ENCODE measurements at regions not wholly inside any gene's neighbourhood (a gene's known extent, or its start where the extent isn't known, plus 50 kb on each side); places are given as distances from the start of the nearest gene placed in this dataset.

DNA sequence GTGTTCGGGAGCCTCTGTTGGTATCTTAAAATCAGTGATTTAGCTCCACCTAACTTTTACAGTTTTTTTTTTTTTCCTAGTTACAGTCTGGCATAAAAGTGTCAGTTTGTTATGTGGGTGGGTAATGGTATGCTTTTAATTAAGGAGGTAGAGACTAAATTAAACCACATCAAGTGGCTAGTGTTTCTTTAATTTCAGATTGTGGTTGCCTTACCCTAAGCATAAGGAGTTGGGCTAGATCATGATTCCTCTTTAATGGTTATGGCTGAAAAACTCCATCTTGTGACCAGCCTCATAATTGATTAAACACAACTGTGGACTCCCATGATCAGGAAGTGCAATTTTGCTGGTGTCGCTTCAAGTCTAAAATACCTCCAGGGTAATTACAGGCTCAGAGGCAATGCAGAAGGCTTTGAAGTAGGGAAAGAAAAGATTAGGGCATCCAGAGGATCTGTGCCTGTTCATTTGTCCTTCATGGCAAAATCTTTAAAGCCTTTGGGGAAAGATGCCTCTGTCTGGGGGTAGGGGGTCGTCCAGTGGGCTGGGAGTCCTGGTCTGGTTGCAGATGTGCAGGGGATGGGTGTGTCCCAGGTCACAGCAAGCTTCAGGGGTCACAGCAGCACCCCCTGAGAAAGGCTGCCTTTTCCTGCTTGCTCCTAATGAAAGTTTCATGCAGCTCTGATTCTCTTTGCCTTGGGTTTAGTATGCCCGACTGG, 579.2 kb downstream of the BCL11A start:
- H3K27me3 ChIP-seq (ENCODE audit: insufficient read depth, low read length), result no peaks in the 10 kb centered on the region
- POLR2A ChIA-PET (ENCODE audit: partially characterized antibody), result no interaction called here
- H3K4me1 ChIP-seq (ENCODE audit: insufficient read depth, low read length), result no peaks in the 10 kb centered on the region
- Mint-ChIP-seq H3K4me3 (no peak overlapping the region), H3K9me3 (peaks cover 0 to 4% (median 0%) of the 10 kb centered on the region in 8 donors), H3K4me1 (no peaks in the 10 kb centered on the region), H3K27ac (no peak overlapping the region), H3K27me3 (no peaks in the 10 kb centered on the region), H3K36me3 (no peaks in the 10 kb centered on the region)
- no peak overlapping the region for H3K4me3 ChIP-seq (ENCODE audit: low read length in 2 of 2)
- intact Hi-C loops (cut with micrococcal nuclease), result no loop called here
- DNase-seq, result no peak
- H3K27ac ChIP-seq (ENCODE audit: low read depth, low read length), result no peak overlapping the region
- CTCF ChIA-PET (ENCODE audit: partially characterized antibody), result no interaction called here
- no peaks in the 10 kb centered on the region for H3K9me3 ChIP-seq (ENCODE audit: control insufficient read depth in 1 of 2, low read length in 2 of 2)
- H3K36me3 ChIP-seq (ENCODE audit: insufficient read depth, low read length), result no peaks in the 10 kb centered on the region

DNA sequence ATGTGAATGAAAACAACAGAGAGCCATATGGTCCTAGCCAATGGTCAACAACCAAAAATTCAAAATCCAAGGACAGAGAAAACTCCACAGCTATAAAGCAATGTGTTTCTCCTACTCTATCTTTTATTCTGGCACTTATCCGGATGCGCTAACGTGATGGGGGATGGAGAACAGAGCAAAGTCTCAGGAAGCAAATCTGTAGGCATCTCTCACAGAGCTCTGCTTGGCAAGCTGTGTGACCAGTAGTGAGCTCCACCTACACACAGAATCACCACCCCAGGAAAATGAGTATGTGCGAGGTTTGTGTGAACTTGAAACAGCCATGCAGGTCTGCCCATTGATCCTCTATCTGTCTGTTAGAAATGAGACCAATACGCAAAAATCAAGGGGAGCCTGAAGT, 584.3 kb downstream of the BCL11A start:
- H3K27me3 ChIP-seq (ENCODE audit: insufficient read depth, low read length), result no peaks in the 10 kb centered on the region
- H3K4me1 Mint-ChIP-seq, result no peaks in the 10 kb centered on the region
- ChIA-PET POLR2A (ENCODE audit: partially characterized antibody) (no interaction called here), CTCF (ENCODE audit: partially characterized antibody) (interaction anchor here (0.5 kb wide), 1 partner anchor 181 kb away, joined by 4 read pairs; no protein-coding TSS in a partner anchor)
- H3K36me3 ChIP-seq (ENCODE audit: insufficient read depth, low read length), result no peaks in the 10 kb centered on the region
- no peak overlapping the region for H3K27ac Mint-ChIP-seq
- DNase-seq, result no peak
- no peak overlapping the region for H3K4me3 Mint-ChIP-seq
- H3K9me3 Mint-ChIP-seq, result peaks cover 0 to 4% (median 0%) of the 10 kb centered on the region in 8 donors
- H3K9me3 ChIP-seq (ENCODE audit: control insufficient read depth in 1 of 2, low read length in 2 of 2), result no peaks in the 10 kb centered on the region
- intact Hi-C loops (cut with micrococcal nuclease), result no loop called here
- no peaks in the 10 kb centered on the region for H3K27me3 Mint-ChIP-seq
- H3K27ac ChIP-seq (ENCODE audit: low read depth, low read length), result no peak overlapping the region
- no peaks in the 10 kb centered on the region for H3K36me3 Mint-ChIP-seq
- H3K4me1 ChIP-seq (ENCODE audit: insufficient read depth, low read length), result no peaks in the 10 kb centered on the region
- no peak overlapping the region for H3K4me3 ChIP-seq (ENCODE audit: low read length in 2 of 2)

DNA sequence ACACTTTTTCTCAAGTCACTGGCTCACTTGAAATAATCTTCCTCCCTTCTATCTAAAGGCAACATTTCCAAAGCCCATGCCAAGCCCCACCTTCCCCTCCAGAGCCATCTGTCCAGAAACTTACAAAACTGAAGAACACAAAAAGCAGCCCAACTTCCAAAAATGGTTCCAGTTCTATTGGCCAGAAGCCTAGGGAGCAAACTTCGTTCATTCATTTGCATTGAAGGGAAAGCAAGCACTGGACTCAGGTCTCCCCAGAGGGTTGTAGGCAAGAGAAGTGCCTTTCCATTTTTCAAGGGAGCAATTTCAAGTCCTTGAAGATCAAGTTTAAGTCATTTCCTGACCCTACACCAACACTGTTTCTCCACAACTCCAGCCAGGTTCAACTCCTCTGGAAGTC, 585.0 kb downstream of the BCL11A start:
- H3K9me3 Mint-ChIP-seq, result peaks cover 0 to 3% (median 0%) of the 10 kb centered on the region in 8 donors
- ChIA-PET CTCF (ENCODE audit: partially characterized antibody) (no interaction called here), POLR2A (ENCODE audit: partially characterized antibody) (no interaction called here)
- H3K36me3 Mint-ChIP-seq, result no peaks in the 10 kb centered on the region
- no peaks in the 10 kb centered on the region for H3K36me3 ChIP-seq (ENCODE audit: insufficient read depth, low read length)
- H3K4me3 ChIP-seq (ENCODE audit: low read length in 2 of 2), result no peak overlapping the region
- H3K27ac ChIP-seq (ENCODE audit: low read depth, low read length), result no peak overlapping the region
- H3K9me3 ChIP-seq (ENCODE audit: control insufficient read depth in 1 of 2, low read length in 2 of 2), result no peaks in the 10 kb centered on the region
- no peaks in the 10 kb centered on the region for H3K27me3 Mint-ChIP-seq
- DNase-seq, result no peak
- intact Hi-C loops (cut with micrococcal nuclease), result no loop called here
- no peaks in the 10 kb centered on the region for H3K4me1 ChIP-seq (ENCODE audit: insufficient read depth, low read length)
- H3K4me1 Mint-ChIP-seq, result no peaks in the 10 kb centered on the region
- H3K4me3 Mint-ChIP-seq, result no peak overlapping the region
- no peak overlapping the region for H3K27ac Mint-ChIP-seq
- no peaks in the 10 kb centered on the region for H3K27me3 ChIP-seq (ENCODE audit: insufficient read depth, low read length)

DNA sequence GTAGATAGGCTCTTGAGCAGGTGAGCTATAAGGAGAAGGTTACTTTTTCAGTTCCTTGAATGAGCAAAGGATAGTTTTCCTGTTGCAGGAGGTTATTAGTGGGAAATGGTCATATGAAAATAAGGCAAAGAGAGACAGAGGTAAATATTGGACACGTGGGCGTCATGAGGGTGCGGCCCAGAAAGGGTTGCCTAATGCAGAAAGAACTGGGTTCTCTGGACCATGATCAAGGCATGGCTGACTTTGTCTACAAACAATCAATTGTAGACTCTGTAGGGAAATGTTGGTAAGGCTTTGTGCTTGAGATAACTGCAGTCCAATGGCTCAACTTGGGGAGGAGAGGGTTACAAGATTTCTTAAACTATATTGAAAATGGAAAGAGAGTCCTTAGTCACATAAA, 585.8 kb downstream of the BCL11A start:
- no peaks in the 10 kb centered on the region for H3K9me3 ChIP-seq (ENCODE audit: control insufficient read depth in 1 of 2, low read length in 2 of 2)
- Mint-ChIP-seq H3K36me3 (no peaks in the 10 kb centered on the region), H3K4me1 (no peaks in the 10 kb centered on the region), H3K27me3 (no peaks in the 10 kb centered on the region), H3K4me3 (no peak overlapping the region), H3K27ac (no peak overlapping the region), H3K9me3 (peaks cover 0 to 3% (median 0%) of the 10 kb centered on the region in 8 donors)
- intact Hi-C loops (cut with micrococcal nuclease), result no loop called here
- no peak for DNase-seq
- H3K4me1 ChIP-seq (ENCODE audit: insufficient read depth, low read length), result no peaks in the 10 kb centered on the region
- no peak overlapping the region for H3K27ac ChIP-seq (ENCODE audit: low read depth, low read length)
- POLR2A ChIA-PET (ENCODE audit: partially characterized antibody), result no interaction called here
- CTCF ChIA-PET (ENCODE audit: partially characterized antibody), result no interaction called here
- H3K4me3 ChIP-seq (ENCODE audit: low read length in 2 of 2), result no peak overlapping the region
- no peaks in the 10 kb centered on the region for H3K36me3 ChIP-seq (ENCODE audit: insufficient read depth, low read length)
- no peaks in the 10 kb centered on the region for H3K27me3 ChIP-seq (ENCODE audit: insufficient read depth, low read length)

DNA sequence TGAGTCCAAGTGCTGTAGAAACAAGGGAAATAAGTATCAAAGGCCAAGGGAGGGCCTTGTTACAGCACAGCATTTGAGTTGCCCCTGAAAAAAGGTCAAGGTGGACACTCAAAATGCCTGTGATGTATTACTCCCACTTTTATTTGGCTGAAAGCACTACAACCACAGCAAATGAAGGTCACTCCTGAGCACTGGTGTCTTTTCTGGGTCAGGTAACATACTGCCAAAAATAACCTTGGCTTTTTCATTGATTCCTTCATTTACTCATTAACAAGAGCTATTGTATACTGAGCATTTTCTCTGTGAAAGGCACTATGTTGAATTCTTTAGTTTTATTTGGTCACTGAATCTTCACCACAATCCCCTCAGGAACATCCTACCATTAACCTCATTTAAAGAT, 590.3 kb downstream of the BCL11A start:
- CTCF ChIA-PET (ENCODE audit: partially characterized antibody), result no interaction called here
- Histone ChIP-seq H3K27ac (ENCODE audit: low read depth, low read length) (no peak overlapping the region), H3K9me3 (ENCODE audit: control insufficient read depth in 1 of 2, low read length in 2 of 2) (no peaks in the 10 kb centered on the region), H3K4me1 (ENCODE audit: insufficient read depth, low read length) (no peaks in the 10 kb centered on the region), H3K36me3 (ENCODE audit: insufficient read depth, low read length) (no peaks in the 10 kb centered on the region), H3K4me3 (ENCODE audit: low read length in 2 of 2) (no peak overlapping the region), H3K27me3 (ENCODE audit: insufficient read depth, low read length) (no peaks in the 10 kb centered on the region)
- intact Hi-C loops (cut with micrococcal nuclease), result no loop called here
- no peak overlapping the region for H3K27ac Mint-ChIP-seq
- POLR2A ChIA-PET (ENCODE audit: partially characterized antibody), result no interaction called here
- H3K4me1 Mint-ChIP-seq, result no peaks in the 10 kb centered on the region
- peaks cover 0 to 3% (median 0%) of the 10 kb centered on the region in 8 donors for H3K9me3 Mint-ChIP-seq
- H3K4me3 Mint-ChIP-seq, result no peak overlapping the region
- no peaks in the 10 kb centered on the region for H3K27me3 Mint-ChIP-seq
- H3K36me3 Mint-ChIP-seq, result no peaks in the 10 kb centered on the region
- DNase-seq, result no peak

DNA sequence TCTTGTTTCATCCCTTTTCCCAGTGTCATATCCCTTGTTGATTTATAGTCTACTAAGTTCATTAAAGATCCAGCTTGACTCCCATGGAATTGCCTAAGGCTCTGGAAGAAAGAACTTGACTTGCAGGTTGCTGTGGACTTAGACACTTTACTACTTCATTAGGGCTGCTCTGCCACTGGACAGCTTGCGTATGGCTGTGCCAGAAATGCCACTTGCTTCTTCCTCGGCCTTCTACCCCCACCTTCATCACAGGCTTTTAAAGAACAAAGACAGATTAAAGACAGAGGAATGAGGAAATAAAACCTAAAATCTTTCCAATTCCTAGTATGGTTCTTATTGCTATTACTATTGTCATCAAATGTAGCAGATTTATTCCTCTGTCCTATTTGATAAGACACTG, 591.7 kb downstream of the BCL11A start:
- ChIA-PET CTCF (ENCODE audit: partially characterized antibody) (no interaction called here), POLR2A (ENCODE audit: partially characterized antibody) (no interaction called here)
- Histone ChIP-seq H3K9me3 (ENCODE audit: control insufficient read depth in 1 of 2, low read length in 2 of 2) (no peaks in the 10 kb centered on the region), H3K4me3 (ENCODE audit: low read length in 2 of 2) (no peak overlapping the region), H3K27me3 (ENCODE audit: insufficient read depth, low read length) (no peaks in the 10 kb centered on the region), H3K36me3 (ENCODE audit: insufficient read depth, low read length) (no peaks in the 10 kb centered on the region), H3K4me1 (ENCODE audit: insufficient read depth, low read length) (no peaks in the 10 kb centered on the region), H3K27ac (ENCODE audit: low read depth, low read length) (no peak overlapping the region)
- H3K27me3 Mint-ChIP-seq, result no peaks in the 10 kb centered on the region
- H3K9me3 Mint-ChIP-seq, result peaks cover 0 to 1% (median 0%) of the 10 kb centered on the region in 8 donors
- intact Hi-C loops (cut with micrococcal nuclease), result no loop called here
- DNase-seq, result no peak
- no peak overlapping the region for H3K27ac Mint-ChIP-seq
- H3K4me1 Mint-ChIP-seq, result no peaks in the 10 kb centered on the region
- no peaks in the 10 kb centered on the region for H3K36me3 Mint-ChIP-seq
- no peak overlapping the region for H3K4me3 Mint-ChIP-seq

DNA sequence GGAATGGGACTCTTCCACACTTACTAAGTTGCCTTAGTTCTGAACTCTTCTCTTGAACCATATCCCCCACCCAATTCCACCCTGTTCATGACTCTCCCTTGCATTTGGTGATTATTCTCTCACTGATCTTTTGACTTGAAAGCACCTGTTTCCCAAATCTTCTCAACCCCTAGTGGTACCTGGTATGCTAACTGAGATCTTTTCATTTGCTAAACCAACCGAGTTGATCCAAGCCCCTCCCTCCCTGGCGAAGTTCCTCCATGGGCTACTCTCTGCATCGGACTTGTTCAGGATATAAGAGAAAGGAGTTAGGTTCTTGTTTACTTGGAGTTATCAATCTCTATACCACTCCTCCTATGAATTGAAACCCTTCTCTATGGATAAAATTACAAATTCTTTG, 593.5 kb downstream of the BCL11A start:
- POLR2A ChIA-PET (ENCODE audit: partially characterized antibody), result no interaction called here
- H3K9me3 Mint-ChIP-seq, result peaks cover 0 to 4% (median 0%) of the 10 kb centered on the region in 8 donors
- no peaks in the 10 kb centered on the region for H3K4me1 ChIP-seq (ENCODE audit: insufficient read depth, low read length)
- no peak overlapping the region for H3K4me3 ChIP-seq (ENCODE audit: low read length in 2 of 2)
- CTCF ChIA-PET (ENCODE audit: partially characterized antibody), result no interaction called here
- no peaks in the 10 kb centered on the region for H3K4me1 Mint-ChIP-seq
- no peak for DNase-seq
- H3K9me3 ChIP-seq (ENCODE audit: control insufficient read depth in 1 of 2, low read length in 2 of 2), result no peaks in the 10 kb centered on the region
- H3K36me3 Mint-ChIP-seq, result no peaks in the 10 kb centered on the region
- no peak overlapping the region for H3K27ac ChIP-seq (ENCODE audit: low read depth, low read length)
- no peaks in the 10 kb centered on the region for H3K27me3 ChIP-seq (ENCODE audit: insufficient read depth, low read length)
- no peak overlapping the region for H3K4me3 Mint-ChIP-seq
- H3K27me3 Mint-ChIP-seq, result no peaks in the 10 kb centered on the region
- H3K27ac Mint-ChIP-seq, result no peak overlapping the region
- no peaks in the 10 kb centered on the region for H3K36me3 ChIP-seq (ENCODE audit: insufficient read depth, low read length)
- intact Hi-C loops (cut with micrococcal nuclease), result no loop called here

GRCh38 chr2:59957504-59957903, 596.0 kb downstream of the BCL11A start:
- H3K36me3 ChIP-seq (ENCODE audit: insufficient read depth, low read length), result no peaks in the 10 kb centered on the region
- Mint-ChIP-seq H3K27me3 (no peaks in the 10 kb centered on the region), H3K4me3 (no peak overlapping the region), H3K36me3 (no peaks in the 10 kb centered on the region), H3K9me3 (peaks cover 0 to 4% (median 0%) of the 10 kb centered on the region in 8 donors), H3K4me1 (no peaks in the 10 kb centered on the region), H3K27ac (no peak overlapping the region)
- H3K4me3 ChIP-seq (ENCODE audit: low read length in 2 of 2), result no peak overlapping the region
- DNase-seq, result no peak
- no peaks in the 10 kb centered on the region for H3K4me1 ChIP-seq (ENCODE audit: insufficient read depth, low read length)
- POLR2A ChIA-PET (ENCODE audit: partially characterized antibody), result no interaction called here
- intact Hi-C loops (cut with micrococcal nuclease), result no loop called here
- H3K9me3 ChIP-seq (ENCODE audit: control insufficient read depth in 1 of 2, low read length in 2 of 2), result no peaks in the 10 kb centered on the region
- H3K27me3 ChIP-seq (ENCODE audit: insufficient read depth, low read length), result no peaks in the 10 kb centered on the region
- H3K27ac ChIP-seq (ENCODE audit: low read depth, low read length), result no peak overlapping the region
- CTCF ChIA-PET (ENCODE audit: partially characterized antibody), result no interaction called here
